Brain microvascular endothelial cell (primary cell): ENCODE measurements at regions not wholly inside any gene's neighbourhood (a gene's known extent, or its start where the extent isn't known, plus 50 kb on each side); places are given as distances from the start of the nearest gene placed in this dataset.

Source experiments
- DNase-seq: peaks from one replicate; pipeline ENCODE4 v3.0.0-alpha.2; 2020
- H3K27ac ChIP-seq: fragments of 250-450 bp; sonication (Bioruptor Pico); 2 replicates; pipeline ENCODE4 v1.5.1; 2020; ENCODE audit warnings: mild to moderate bottlenecking, moderate library complexity
- H3K27me3 ChIP-seq: fragments of 250-450 bp; sonication (Bioruptor Pico); replicated peaks from 2 replicates; pipeline ENCODE4 v1.5.1; 2020; ENCODE audit warnings: mild to moderate bottlenecking
- H3K36me3 ChIP-seq: fragments of 250-450 bp; sonication (Bioruptor Pico); replicated peaks from 2 replicates; pipeline ENCODE4 v1.5.1; 2020; ENCODE audit warnings: mild to moderate bottlenecking
- H3K4me3 ChIP-seq: 2 replicates; pipeline ENCODE4 v1.5.1; 2011; ENCODE audit warnings: low read depth, mild to moderate bottlenecking, control low read depth, low read length, moderate library complexity
- in situ Hi-C: cut with HindIII; loops from 2 replicates; pipeline ENCODE4 v1.10.0; 2017; ENCODE audit warnings: low sequenced_read_pairs, low pct_ligation_motif_present
- TF ChIP-seq, protein P1 (sequence below): IDR thresholded peaks from 2 replicates; pipeline ENCODE4 v1.5.1; 2011; ENCODE audit warnings: low read depth, mild to moderate bottlenecking, moderate library complexity, low read length, control low read depth, inconsistent platforms; ENCODE audit errors: missing control alignments

DNA sequence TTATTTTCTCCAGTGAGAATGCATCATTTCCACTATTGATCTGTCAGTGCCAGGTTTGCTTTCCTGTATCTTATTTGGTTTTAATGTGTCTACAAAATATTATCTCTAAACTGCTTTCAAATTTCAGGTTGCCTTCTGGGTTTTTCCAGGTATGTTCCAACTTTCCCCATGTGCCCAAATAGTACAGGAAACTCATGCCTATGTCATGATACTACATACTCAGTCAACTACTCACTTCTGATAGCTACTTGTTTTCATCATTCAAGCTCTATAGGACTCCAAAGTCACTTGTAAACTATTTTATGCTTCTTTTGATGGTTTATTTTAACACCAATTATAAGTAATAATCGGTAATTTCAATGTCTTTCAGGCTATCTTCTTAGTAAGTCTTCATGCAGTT is 134.8 kb upstream of the TTC14 start:
- H3K27me3 ChIP-seq = no peaks in the 10 kb centered on the region
- in situ Hi-C loops = no loop called here
- no peak for DNase-seq
- H3K4me3 ChIP-seq = no peak overlapping the region
- no peaks in the 10 kb centered on the region for H3K36me3 ChIP-seq
- TF ChIP-seq, protein P1, sequence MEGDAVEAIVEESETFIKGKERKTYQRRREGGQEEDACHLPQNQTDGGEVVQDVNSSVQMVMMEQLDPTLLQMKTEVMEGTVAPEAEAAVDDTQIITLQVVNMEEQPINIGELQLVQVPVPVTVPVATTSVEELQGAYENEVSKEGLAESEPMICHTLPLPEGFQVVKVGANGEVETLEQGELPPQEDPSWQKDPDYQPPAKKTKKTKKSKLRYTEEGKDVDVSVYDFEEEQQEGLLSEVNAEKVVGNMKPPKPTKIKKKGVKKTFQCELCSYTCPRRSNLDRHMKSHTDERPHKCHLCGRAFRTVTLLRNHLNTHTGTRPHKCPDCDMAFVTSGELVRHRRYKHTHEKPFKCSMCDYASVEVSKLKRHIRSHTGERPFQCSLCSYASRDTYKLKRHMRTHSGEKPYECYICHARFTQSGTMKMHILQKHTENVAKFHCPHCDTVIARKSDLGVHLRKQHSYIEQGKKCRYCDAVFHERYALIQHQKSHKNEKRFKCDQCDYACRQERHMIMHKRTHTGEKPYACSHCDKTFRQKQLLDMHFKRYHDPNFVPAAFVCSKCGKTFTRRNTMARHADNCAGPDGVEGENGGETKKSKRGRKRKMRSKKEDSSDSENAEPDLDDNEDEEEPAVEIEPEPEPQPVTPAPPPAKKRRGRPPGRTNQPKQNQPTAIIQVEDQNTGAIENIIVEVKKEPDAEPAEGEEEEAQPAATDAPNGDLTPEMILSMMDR = no peak
- H3K27ac ChIP-seq = no peak overlapping the region

GRCh38 chr3:180469149-180469548 is 132.8 kb upstream of the TTC14 start:
- no peak for DNase-seq
- H3K27ac ChIP-seq = no peak overlapping the region
- TF ChIP-seq, protein P1 = no peak
- H3K4me3 ChIP-seq = no peak overlapping the region
- no peaks in the 10 kb centered on the region for H3K36me3 ChIP-seq
- in situ Hi-C loops = no loop called here
- H3K27me3 ChIP-seq = no peaks in the 10 kb centered on the region

- TF ChIP-seq, protein P1 = no peak
- H3K27ac ChIP-seq = no peak overlapping the region
- H3K4me3 ChIP-seq = no peak overlapping the region
- in situ Hi-C loops = no loop called here
- H3K36me3 ChIP-seq = no peaks in the 10 kb centered on the region
- H3K27me3 ChIP-seq = no peaks in the 10 kb centered on the region
- no peak for DNase-seq
Measured at GRCh38 chr3:180478695-180479094, 123.3 kb upstream of the TTC14 start.

- no peaks in the 10 kb centered on the region for H3K36me3 ChIP-seq
- in situ Hi-C loops = no loop called here
- no peaks in the 10 kb centered on the region for H3K27me3 ChIP-seq
- DNase-seq = no peak
- no peak overlapping the region for H3K27ac ChIP-seq
- no peak overlapping the region for H3K4me3 ChIP-seq
- TF ChIP-seq, protein P1 = no peak
Measured at GRCh38 chr3:180492047-180492446, 109.9 kb upstream of the TTC14 start.

GRCh38 chr3:180496995-180497394 is 105.0 kb upstream of the TTC14 start:
- Histone ChIP-seq H3K4me3 (no peak overlapping the region), H3K27me3 (no peaks in the 10 kb centered on the region), H3K27ac (no peak overlapping the region), H3K36me3 (no peaks in the 10 kb centered on the region)
- in situ Hi-C loops = no loop called here
- DNase-seq = no peak
- TF ChIP-seq, protein P1 = no peak

DNA sequence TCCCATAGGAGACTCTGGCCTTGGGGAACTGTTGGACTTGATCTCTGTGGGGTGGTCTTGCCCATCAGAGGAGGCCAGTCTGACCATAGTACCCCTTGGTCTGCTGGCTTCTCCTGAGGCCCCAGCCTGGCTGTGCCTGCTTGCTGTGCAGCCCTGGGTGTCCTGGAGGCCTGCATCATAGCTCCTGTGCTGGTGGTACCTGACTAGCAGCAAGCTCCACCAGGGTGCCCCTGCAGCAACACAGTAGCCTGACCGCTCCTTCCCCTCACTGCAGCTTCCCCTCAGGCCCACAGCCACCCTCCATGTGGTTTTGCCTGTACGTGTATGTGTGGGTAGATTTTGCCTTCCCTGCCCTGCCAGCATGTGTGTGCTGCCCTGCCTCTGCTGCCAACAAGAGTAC is 85.6 kb upstream of the TTC14 start:
- in situ Hi-C loops = no loop called here
- no peaks in the 10 kb centered on the region for H3K27me3 ChIP-seq
- no peak overlapping the region for H3K27ac ChIP-seq
- no peak for DNase-seq
- TF ChIP-seq, protein P1 = no peak
- H3K36me3 ChIP-seq = no peaks in the 10 kb centered on the region
- no peak overlapping the region for H3K4me3 ChIP-seq
